ENCODE measurements at regions not wholly inside any gene's neighbourhood (a gene's known extent, or its start where the extent isn't known, plus 50 kb on each side); places are given as distances from the start of the nearest gene placed in this dataset.
A peak's percentile ranks its signal among the peaks of the same experiment; 100 is the strongest.
"Not testable (repeated sequence)": the region's sequence is repeated elsewhere in the genome, so short reads cannot be mapped to it uniquely, and the experiment has no call there.

DNA sequence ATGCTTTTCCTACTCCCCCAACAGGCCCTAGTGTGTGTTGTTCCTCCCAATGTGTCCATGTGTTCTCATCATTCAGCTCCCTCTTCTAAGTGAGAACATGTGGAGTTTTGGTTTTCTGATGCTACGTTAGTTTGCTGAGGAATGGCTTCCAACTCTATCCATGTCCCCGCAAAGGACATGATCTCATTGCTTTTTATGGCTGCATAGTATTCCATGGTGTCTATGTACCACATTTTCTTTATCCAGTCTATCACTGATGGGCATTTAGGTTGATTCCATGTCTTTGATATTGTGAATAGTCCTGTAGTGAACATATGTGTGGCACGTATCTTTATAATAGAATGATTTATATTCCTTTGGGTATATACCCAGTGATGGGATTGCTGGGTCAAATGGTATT lies 72.5 kb upstream of the CCNY start:
- intact Hi-C loops (cut with DNase I); DNase-seq: not testable (repeated sequence)

GRCh38 chr10:35264636-35265035 lies 71.7 kb upstream of the CCNY start:
- peak in 1 of 42 donors; percentile 14 for DNase-seq
- intact Hi-C loops (cut with DNase I), result not testable (repeated sequence)

DNA sequence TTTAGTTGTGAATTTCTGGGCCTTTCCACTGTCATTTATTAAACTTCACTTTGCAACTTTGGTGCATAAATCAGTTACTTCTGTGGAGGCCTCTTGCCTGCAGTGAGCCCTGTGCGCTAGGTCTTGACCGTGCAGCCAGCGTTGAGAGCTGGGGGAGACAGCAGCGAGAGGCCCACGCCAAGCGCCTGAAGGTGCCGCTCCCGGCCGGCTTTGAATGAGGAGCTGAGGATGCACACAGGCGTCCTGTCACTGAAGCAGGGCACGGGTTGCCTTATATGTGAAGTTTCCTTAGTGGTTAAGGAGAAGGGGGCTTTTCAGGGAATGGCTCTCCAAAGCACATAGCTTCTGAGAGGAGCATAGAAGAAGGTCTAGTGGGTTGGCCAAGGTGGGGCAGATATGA lies 70.9 kb upstream of the CCNY start:
- intact Hi-C loops (cut with DNase I), result no loop called here
- peak in 1 of 42 donors; percentile 24 for DNase-seq

DNA sequence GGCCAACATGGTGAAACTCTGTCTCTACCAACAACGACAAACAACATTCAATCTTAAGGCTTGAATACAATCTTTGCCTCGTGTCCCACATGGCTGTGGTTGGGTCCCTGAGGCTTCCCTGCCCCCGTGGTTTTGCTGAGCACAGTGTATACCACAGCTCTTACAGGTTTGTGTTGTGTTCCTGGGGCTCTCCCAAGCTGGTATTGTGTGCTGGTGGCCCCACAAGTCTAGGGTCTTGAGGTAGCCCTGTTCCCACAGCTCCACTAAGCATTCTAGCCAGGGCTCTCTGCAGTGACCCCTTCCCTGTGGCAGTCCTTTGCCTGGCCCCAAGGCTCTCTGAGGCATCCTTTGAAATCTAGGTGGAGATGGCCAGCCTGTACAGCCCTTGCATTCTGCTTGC lies 68.0 kb upstream of the CCNY start:
- intact Hi-C loops (cut with DNase I), result no loop called here
- peak in 1 of 42 donors; percentile 24 for DNase-seq

GRCh38 chr10:35268791-35269257 lies 67.5 kb upstream of the CCNY start:
- DNase-seq, result peak in 1 of 42 donors; percentile 14
- intact Hi-C loops (cut with DNase I), result no loop called here

DNA sequence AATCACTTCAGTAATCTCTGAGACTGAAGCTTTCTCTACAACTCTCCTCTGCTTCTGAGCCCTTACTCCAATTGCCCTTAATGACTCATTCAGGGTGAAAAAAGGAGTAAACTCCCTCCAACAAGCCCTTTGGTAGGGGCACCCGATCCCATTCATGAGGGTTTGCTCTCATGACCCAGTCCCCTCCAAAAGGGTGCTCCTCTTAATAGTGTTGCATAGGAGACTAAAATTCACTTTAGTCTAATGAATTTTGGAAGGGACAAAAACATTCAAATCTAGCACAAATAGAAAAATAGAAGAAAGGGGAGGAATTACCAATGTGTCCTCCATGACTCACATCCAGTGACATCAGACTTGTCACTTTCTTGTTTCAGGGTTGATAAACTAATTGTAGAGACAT lies 66.2 kb upstream of the CCNY start:
- intact Hi-C loops (cut with DNase I), result no loop called here
- peak in 1 of 42 donors; percentile 34 for DNase-seq

GRCh38 chr10:35271086-35271858 lies 65.0 kb upstream of the CCNY start:
- intact Hi-C loops (cut with DNase I), result no loop called here
- DNase-seq, result peak in 1 of 42 donors; percentile 29

DNA sequence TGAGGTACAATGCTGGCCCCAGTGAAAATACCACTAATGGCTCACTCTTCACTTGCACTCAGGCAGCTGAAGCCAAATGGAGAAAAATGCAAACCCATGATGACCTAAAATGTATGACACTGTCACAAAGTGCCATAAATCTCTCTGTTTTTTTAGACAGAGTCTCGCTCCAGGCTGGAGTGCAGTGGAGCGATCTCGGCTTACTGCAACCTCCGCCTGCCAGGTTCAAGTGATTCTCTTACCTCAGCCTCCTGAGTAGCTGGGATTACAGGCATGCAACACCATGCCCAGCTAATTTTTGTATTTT lies 64.5 kb upstream of the CCNY start:
- intact Hi-C loops (cut with DNase I), result not testable (repeated sequence)
- peak in 1 of 42 donors; percentile 4 for DNase-seq

DNA sequence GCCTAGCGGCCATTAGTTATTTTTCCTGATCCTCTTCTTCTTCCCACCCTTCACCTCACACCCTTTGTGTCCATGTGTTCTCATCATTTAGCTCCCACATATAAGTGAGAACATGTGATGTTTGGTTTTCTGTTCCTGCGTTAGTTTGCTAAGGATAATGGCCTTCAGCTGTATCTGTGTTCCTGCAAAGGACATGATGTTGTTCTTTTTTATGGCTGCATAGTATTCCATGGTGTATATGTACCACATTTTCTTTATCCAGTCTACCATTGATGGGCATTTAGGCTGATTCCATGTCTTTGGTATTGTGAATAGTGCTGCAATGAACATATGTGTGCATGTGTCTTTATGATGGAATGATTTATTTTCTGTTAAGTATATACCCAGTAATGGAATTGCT lies 63.9 kb upstream of the CCNY start:
- intact Hi-C loops (cut with DNase I); DNase-seq: not testable (repeated sequence)

DNA sequence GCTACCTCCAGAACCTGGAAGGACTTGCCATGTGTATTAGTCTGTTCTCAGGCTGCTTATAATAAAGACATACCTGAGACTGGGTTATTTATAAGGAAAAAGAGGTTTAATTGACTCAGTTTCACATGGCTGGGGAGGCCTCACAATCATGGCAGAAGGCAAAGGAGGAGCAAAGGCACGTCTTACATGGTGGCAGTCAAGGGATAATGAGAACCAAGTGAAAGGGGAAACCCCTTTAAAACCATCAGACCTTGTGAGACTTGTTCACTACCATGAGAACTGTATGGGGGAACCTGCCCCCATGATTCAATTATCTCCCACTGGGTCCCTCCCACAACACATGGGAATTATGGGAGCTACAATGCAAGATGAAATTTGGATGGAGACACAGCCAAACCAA lies 62.3 kb upstream of the CCNY start:
- intact Hi-C loops (cut with DNase I); DNase-seq: not testable (repeated sequence)

DNA sequence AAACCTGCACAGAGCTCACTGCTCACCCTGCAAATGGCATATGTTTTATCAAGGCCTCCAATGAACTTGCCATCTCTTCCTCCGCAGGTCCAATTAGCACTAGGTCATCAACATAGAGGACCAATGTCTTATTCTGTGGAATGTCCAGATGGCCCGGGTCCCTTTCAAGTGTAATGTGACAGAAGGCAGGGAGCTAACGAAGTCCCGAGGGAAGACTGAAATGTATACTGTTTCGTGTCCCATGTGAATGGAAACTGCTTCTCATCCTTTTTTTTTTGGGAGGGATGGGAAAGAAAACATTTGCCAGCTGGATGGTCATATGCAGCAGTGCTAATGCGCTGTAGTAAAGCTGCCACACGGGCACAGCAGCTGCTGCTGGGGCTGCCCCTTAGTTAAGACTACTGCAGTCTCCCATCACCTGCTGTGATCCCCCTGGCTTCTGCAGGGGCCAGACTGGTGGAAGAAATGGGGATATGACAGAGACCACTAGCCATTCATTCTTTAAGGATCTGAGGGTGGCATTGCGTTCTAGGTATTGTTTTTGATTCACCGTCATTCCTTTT lies 61.7 kb upstream of the CCNY start:
- peak in 1 of 42 donors; percentile 26 for DNase-seq
- intact Hi-C loops (cut with DNase I), result no loop called here

- DNase-seq, result peak in 1 of 42 donors; percentile 17
- intact Hi-C loops (cut with DNase I), result no loop called here
Measured at GRCh38 chr10:35276889-35277288, 59.4 kb upstream of the CCNY start.

- intact Hi-C loops (cut with DNase I); DNase-seq: not testable (repeated sequence)
Measured at GRCh38 chr10:35280246-35280645, 56.1 kb upstream of the CCNY start.

Measured in head of caudate nucleus (tissue), 42 donors.